ENCODE measurements at regions not wholly inside any gene's neighbourhood (a gene's known extent, or its start where the extent isn't known, plus 50 kb on each side); places are given as distances from the start of the nearest gene placed in this dataset.

GRCh38 chr15:46938169-46938568 lies 779.1 kb upstream of the SEMA6D start:
- no TSS peak for BruUV-seq (replicated peaks)
- Histone ChIP-seq H2BK15ac (ENCODE audit: low read depth, low read length) (no peak overlapping the region), H3K4me2 (ENCODE audit: low read depth, low read length) (no peak overlapping the region), H3K56ac (ENCODE audit: extremely low read depth, insufficient read depth, low read length) (no peak overlapping the region), H3K79me1 (ENCODE audit: low read depth in 1 of 2, low read length in 2 of 2) (no peaks in the 10 kb centered on the region), H3K36me3 (ENCODE audit: control insufficient read depth, insufficient read depth, low read length) (no peaks in the 10 kb centered on the region), H3K4me3 (ENCODE audit: insufficient read depth, low read depth, low read length) (no peak overlapping the region), H2BK5ac (ENCODE audit: low read depth, low read length, poor library complexity, severe bottlenecking) (no peak overlapping the region), H3K27me3 (ENCODE audit: control insufficient read depth, insufficient read depth, low read length) (no peaks in the 10 kb centered on the region), H2AK5ac (ENCODE audit: low read depth, low read length) (no peak overlapping the region), H3K4ac (ENCODE audit: low read depth, low read length) (no peak overlapping the region), H3K9ac (ENCODE audit: low read depth, low read length) (no peak overlapping the region), H4K8ac (ENCODE audit: low read depth in 2 of 2, low read length in 2 of 2) (no peak overlapping the region), H2BK120ac (ENCODE audit: low read depth, low read length) (no peak overlapping the region), H2AK9ac (replicated peaks; ENCODE audit: low read depth, low read length, poor library complexity) (no peak overlapping the region), H2BK20ac (ENCODE audit: low read depth, low read length) (no peak overlapping the region), H4K20me1 (ENCODE audit: insufficient read depth, low read length) (no peaks in the 10 kb centered on the region), H3K14ac (replicated peaks; ENCODE audit: low read depth, low read length) (no peak overlapping the region), H4K5ac (ENCODE audit: low read depth, low read length) (no peak overlapping the region), H3K18ac (ENCODE audit: low read depth, low read length) (no peak overlapping the region), H3K27ac (ENCODE audit: insufficient read depth, low read length) (no peak overlapping the region), H3K23ac (ENCODE audit: low read depth, low read length) (no peak overlapping the region), H2AFZ (replicated peaks; ENCODE audit: low read length, poor library complexity) (no peak overlapping the region), H3K4me1 (ENCODE audit: control insufficient read depth, insufficient read depth, low read length) (no peaks in the 10 kb centered on the region), H3K9me3 (ENCODE audit: control insufficient read depth, insufficient read depth, low read length) (peaks cover 2% of the 10 kb centered on the region), H3K9me1 (ENCODE audit: insufficient read depth, low read length) (no peaks in the 10 kb centered on the region), H4K91ac (ENCODE audit: insufficient read depth, low read depth, low read length) (no peak overlapping the region)
- intact Hi-C loops (cut with micrococcal nuclease) (no loop called here), dilution Hi-C loops (cut with HindIII; ENCODE audit: low sequenced_read_pairs, unreplicated experiment) (no loop called here), in situ Hi-C loops (cut with MboI; ENCODE audit: low sequenced_read_pairs) (no loop called here)
- TF ChIP-seq, protein P1, sequence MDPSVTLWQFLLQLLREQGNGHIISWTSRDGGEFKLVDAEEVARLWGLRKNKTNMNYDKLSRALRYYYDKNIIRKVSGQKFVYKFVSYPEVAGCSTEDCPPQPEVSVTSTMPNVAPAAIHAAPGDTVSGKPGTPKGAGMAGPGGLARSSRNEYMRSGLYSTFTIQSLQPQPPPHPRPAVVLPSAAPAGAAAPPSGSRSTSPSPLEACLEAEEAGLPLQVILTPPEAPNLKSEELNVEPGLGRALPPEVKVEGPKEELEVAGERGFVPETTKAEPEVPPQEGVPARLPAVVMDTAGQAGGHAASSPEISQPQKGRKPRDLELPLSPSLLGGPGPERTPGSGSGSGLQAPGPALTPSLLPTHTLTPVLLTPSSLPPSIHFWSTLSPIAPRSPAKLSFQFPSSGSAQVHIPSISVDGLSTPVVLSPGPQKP (IDR thresholded peaks at IDR 0.05; ENCODE audit: borderline replicate concordance, low read depth, low read length): no peak
- TF ChIP-seq NFE2L2 (IDR thresholded peaks at IDR 0.05; ENCODE audit: low read depth, low read length) (no peak), POLR2A (IDR thresholded peaks at IDR 0.05; ENCODE audit: low read depth, low read length) (no peak), MAFK (IDR thresholded peaks at IDR 0.05; ENCODE audit: low read depth, low read length) (no peak), MXI1 (IDR thresholded peaks at IDR 0.05; ENCODE audit: borderline replicate concordance, low read depth, low read length) (no peak)
- no CpG with 5 or more reads among the region's 1 CpG for WGBS, 2 experiments (ENCODE audit: extremely low coverage in 2 of 2, insufficient read length in 1 of 2)
- ChIA-PET CTCF (no interaction called here), POLR2A (ENCODE audit: unreplicated experiment) (no interaction called here)
- DNase-seq (no peak), ATAC-seq (ENCODE audit: low read depth) (no peak)

All from IMR-90 (cell line).